ENCODE measurements at regions not wholly inside any gene's neighbourhood (a gene's known extent, or its start where the extent isn't known, plus 50 kb on each side); places are given as distances from the start of the nearest gene placed in this dataset.

DNA sequence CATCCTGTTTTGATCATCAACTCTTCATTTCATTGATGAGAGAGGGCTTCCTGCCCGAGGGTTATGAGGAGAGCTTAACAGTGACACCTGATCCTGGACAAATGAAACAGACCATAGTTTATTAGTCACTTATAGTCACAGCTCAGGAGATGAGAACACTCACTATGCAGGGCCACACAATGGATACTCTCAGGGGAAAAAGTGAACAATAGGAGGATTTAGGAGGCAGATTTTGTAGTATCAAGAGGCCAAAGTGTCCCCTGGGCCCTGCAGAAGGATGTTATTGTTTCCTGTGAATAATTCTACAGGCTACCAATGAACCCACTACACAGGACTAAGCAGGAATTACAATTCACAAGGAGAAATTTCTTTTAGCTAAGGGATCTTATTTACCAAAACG lies 772.8 kb upstream of the MAN1A1 start:
- DNase-seq (ENCODE audit: low spot score): no peak
- TF ChIP-seq, protein P1, sequence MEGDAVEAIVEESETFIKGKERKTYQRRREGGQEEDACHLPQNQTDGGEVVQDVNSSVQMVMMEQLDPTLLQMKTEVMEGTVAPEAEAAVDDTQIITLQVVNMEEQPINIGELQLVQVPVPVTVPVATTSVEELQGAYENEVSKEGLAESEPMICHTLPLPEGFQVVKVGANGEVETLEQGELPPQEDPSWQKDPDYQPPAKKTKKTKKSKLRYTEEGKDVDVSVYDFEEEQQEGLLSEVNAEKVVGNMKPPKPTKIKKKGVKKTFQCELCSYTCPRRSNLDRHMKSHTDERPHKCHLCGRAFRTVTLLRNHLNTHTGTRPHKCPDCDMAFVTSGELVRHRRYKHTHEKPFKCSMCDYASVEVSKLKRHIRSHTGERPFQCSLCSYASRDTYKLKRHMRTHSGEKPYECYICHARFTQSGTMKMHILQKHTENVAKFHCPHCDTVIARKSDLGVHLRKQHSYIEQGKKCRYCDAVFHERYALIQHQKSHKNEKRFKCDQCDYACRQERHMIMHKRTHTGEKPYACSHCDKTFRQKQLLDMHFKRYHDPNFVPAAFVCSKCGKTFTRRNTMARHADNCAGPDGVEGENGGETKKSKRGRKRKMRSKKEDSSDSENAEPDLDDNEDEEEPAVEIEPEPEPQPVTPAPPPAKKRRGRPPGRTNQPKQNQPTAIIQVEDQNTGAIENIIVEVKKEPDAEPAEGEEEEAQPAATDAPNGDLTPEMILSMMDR (IDR thresholded peaks at IDR 0.05; ENCODE audit: extremely low read depth, insufficient read depth, missing control alignments): no peak
- in situ Hi-C loops (cut with MboI; ENCODE audit: low pct_unique_long_range_greater_than_20kb, low sequenced_read_pairs, unreplicated experiment): no loop called here

DNA sequence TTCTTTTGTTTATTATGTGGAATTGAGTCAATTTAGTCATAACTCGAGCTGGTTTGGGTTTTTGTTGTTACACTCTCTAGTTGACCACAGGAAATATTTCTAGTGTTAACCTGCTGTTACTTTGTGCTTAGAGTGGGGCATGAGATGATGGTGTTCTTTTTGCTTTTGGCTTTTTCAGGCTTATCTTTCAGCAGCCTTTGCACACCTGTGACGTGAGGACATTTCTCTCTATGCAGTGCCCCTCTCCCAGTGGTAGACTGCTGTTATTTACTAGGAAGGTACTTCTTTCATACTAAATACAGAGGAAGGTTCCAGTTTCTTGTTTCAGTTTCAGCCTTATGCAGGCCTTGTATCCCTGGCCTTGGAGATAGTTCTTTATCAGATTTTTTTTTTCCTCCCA lies 766.8 kb upstream of the MAN1A1 start:
- TF ChIP-seq, protein P1 (IDR thresholded peaks at IDR 0.05; ENCODE audit: extremely low read depth, insufficient read depth, missing control alignments): no peak
- DNase-seq (ENCODE audit: low spot score): no peak
- in situ Hi-C loops (cut with MboI; ENCODE audit: low pct_unique_long_range_greater_than_20kb, low sequenced_read_pairs, unreplicated experiment): no loop called here

DNA sequence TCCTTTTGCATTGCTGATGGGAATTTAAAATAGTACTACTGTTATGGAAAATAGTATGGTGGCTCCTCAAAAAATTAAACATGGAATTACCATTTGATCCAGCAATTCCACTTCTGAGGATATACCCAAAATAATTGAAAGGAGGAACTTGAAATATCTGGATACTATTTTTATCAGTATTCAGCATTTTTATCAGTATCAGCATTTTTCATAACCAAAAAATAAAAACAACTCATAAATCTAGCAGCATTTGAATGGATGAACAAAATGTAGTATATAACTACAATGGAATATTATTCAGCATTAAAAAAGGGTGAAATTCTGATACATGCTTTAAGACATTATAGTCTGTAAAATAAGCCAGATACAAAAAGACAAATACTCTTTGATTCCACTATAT lies 763.4 kb upstream of the MAN1A1 start:
- in situ Hi-C loops (cut with MboI; ENCODE audit: low pct_unique_long_range_greater_than_20kb, low sequenced_read_pairs, unreplicated experiment): no loop called here
- TF ChIP-seq, protein P1 (IDR thresholded peaks at IDR 0.05; ENCODE audit: extremely low read depth, insufficient read depth, missing control alignments): no peak
- DNase-seq (ENCODE audit: low spot score): no peak

DNA sequence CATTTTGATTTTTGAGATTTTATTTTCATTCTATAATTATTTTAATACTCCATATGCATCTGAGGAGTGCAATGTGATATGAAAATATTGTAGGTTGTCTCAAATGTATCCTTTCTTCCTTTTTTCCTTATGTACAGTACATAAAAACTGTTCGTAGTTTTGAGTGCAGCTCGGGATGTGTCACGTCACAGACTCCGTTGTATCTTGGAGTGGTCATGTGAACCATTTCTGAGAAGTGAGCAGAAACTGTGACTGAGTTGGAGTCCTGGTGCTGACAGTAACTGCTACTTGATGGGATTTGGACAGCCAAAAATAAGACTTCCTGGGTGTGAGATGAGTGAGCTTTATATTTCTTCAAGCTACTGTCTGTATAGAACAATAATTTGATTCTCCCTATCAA lies 761.4 kb upstream of the MAN1A1 start:
- TF ChIP-seq, protein P1 (IDR thresholded peaks at IDR 0.05; ENCODE audit: extremely low read depth, insufficient read depth, missing control alignments): no peak
- in situ Hi-C loops (cut with MboI; ENCODE audit: low pct_unique_long_range_greater_than_20kb, low sequenced_read_pairs, unreplicated experiment): no loop called here
- DNase-seq (ENCODE audit: low spot score): no peak

DNA sequence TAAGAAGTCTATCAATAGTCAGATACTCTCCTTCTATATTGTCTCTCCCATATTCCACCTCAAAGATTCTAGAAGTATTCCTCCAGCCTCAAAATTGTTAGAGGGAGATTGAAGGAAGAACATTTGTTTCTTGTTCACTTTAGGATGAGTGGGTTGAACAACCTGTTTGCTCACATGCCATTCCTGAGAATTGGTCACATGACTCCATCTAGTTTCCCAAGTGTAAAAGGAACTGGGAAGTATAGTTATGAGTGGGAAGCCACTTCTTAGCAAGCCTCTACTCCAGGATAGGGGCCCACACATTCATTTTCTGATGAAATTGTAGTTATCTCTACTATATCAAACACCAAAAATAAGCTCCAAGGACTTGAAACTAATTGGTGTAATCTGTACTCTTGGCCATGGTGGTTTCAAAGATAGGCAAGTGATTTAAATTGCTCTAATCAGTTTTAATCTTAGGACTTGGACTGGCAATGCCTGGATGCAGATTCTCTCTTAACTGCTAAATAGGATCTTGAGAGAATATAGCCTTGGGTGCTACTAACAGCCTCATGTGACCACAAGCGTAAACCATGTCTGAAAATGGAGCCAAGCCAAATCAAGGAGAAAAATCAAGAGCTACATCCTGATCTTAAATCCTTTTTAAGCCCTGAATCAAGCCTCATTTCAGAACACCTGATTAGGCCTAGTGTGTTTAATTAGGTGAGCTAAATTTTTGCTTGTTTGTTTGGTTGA lies 758.7 kb upstream of the MAN1A1 start:
- DNase-seq (ENCODE audit: low spot score): no peak
- in situ Hi-C loops (cut with MboI; ENCODE audit: low pct_unique_long_range_greater_than_20kb, low sequenced_read_pairs, unreplicated experiment): no loop called here
- TF ChIP-seq, protein P1 (IDR thresholded peaks at IDR 0.05; ENCODE audit: extremely low read depth, insufficient read depth, missing control alignments): no peak

DNA sequence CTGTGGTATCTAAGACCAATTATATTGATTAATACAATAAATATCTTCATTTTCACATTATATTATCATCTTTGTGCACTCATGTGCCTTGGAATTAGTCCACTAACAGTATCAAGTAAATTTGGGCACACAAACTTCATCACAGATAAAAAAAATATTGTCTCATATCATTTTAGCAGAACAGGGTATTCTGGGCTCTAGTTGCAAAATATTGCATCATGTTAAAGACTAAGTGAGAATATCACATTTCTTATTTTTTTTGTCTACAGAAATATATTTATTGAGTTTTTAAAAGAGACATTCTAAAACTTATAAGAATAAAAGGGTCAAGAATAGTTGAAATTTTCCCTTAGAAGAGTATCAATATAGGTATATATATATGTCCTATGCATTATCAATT lies 754.1 kb upstream of the MAN1A1 start:
- TF ChIP-seq, protein P1 (IDR thresholded peaks at IDR 0.05; ENCODE audit: extremely low read depth, insufficient read depth, missing control alignments): no peak
- DNase-seq (ENCODE audit: low spot score): no peak
- in situ Hi-C loops (cut with MboI; ENCODE audit: low pct_unique_long_range_greater_than_20kb, low sequenced_read_pairs, unreplicated experiment): no loop called here

Data from GM13977 (cell line).